Testis (tissue), 2 donors: ENCODE measurements at regions not wholly inside any gene's neighbourhood (a gene's known extent, or its start where the extent isn't known, plus 50 kb on each side); places are given as distances from the start of the nearest gene placed in this dataset.

ENCODE experiments used
- DNase-seq: peaks from one replicate; pipeline ENCODE4 v3.0.0-alpha.2; 2019
- H3K27ac ChIP-seq, 2 donors: fragments of 200-600 bp; sonication (generic); one replicate each; pipeline ENCODE4 v1.5.1; 2019
- H3K27me3 ChIP-seq: fragments of 200-600 bp; sonication (generic); one replicate; pipeline ENCODE4 v1.5.1; 2019
- H3K36me3 ChIP-seq: fragments of 200-600 bp; sonication (generic); one replicate; pipeline ENCODE4 v1.5.1; 2017; ENCODE audit warnings: low read depth; ENCODE audit errors: missing control alignments
- H3K4me1 ChIP-seq: fragments of 200-600 bp; sonication (generic); one replicate; pipeline ENCODE4 v1.5.1; 2019
- H3K4me3 ChIP-seq, 2 donors: fragments of 200-600 bp; sonication (generic); one replicate each; pipeline ENCODE4 v1.5.1; 2017 to 2019
- H3K9me3 ChIP-seq: fragments of 200-600 bp; sonication (generic); one replicate; pipeline ENCODE4 v1.5.1; 2017
- POLR2A ChIP-seq: fragments of 450-650 bp; IDR thresholded peaks from one replicate; pipeline ENCODE4 v1.6.1; 2017; ENCODE audit warnings: antibody characterized with exemption, mild to moderate bottlenecking, moderate library complexity
- WGBS, 2 donors: methylation state at CpG; one replicate each; pipeline ENCODE4 v1.1.5; 2018; 5-methylcytosine and 5-hydroxymethylcytosine counted together
- intact Hi-C: fragments of 100-400 bp; cut with DNase I; formaldehyde crosslinking; loops from one replicate; pipeline ENCODE4 v1.15.1; 2023; ENCODE audit warnings: low total_unique reads
- TF ChIP-seq, protein P1 (sequence below), 3 experiments: fragments of 450-650 bp in 2 of 3; fragments of 200-600 bp in 1 of 3; sonication (generic) in 1 of 3; IDR thresholded peaks; one replicate each; pipeline ENCODE4 v1.5.1; 2016 to 2019; ENCODE audit warnings: antibody characterized with exemption in 3 of 3, mild to moderate bottlenecking in 2 of 3, moderate library complexity in 1 of 3

DNA sequence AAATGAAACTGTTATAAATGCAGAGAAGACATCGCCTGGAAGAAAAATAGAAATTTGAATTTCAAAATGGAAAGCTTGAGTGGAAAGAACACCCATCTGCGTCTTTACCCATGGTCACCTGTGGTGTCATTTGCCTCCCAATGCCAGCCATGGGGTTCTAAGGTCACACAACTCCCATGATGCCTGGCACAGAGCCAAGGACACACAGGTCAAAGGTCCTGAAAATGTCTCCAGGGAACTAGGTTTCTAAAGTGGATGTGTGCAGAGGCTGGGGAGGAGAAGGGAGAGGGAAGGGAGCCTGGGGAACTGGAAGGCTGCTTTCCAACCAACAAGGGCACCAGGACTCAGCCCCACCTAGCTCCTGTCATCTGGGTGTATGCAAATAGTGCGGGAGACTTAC is 724.0 kb upstream of the TMEM132C start:
- DNase-seq: no peak
- Histone ChIP-seq H3K4me1 (no peaks in the 10 kb centered on the region), H3K4me3 (no peak overlapping the region), H3K27ac (no peak overlapping the region), H3K9me3 (no peaks in the 10 kb centered on the region), H3K36me3 (no peaks in the 10 kb centered on the region), H3K27me3 (no peaks in the 10 kb centered on the region)
- 78 to 84% methylated on average over 3 of the region's 3 CpGs for WGBS, 2 donors
- intact Hi-C loops: no loop called here
- no peak for TF ChIP-seq POLR2A
- TF ChIP-seq, protein P1, sequence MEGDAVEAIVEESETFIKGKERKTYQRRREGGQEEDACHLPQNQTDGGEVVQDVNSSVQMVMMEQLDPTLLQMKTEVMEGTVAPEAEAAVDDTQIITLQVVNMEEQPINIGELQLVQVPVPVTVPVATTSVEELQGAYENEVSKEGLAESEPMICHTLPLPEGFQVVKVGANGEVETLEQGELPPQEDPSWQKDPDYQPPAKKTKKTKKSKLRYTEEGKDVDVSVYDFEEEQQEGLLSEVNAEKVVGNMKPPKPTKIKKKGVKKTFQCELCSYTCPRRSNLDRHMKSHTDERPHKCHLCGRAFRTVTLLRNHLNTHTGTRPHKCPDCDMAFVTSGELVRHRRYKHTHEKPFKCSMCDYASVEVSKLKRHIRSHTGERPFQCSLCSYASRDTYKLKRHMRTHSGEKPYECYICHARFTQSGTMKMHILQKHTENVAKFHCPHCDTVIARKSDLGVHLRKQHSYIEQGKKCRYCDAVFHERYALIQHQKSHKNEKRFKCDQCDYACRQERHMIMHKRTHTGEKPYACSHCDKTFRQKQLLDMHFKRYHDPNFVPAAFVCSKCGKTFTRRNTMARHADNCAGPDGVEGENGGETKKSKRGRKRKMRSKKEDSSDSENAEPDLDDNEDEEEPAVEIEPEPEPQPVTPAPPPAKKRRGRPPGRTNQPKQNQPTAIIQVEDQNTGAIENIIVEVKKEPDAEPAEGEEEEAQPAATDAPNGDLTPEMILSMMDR (IDR thresholded peaks at IDR 0.05): no peak

DNA sequence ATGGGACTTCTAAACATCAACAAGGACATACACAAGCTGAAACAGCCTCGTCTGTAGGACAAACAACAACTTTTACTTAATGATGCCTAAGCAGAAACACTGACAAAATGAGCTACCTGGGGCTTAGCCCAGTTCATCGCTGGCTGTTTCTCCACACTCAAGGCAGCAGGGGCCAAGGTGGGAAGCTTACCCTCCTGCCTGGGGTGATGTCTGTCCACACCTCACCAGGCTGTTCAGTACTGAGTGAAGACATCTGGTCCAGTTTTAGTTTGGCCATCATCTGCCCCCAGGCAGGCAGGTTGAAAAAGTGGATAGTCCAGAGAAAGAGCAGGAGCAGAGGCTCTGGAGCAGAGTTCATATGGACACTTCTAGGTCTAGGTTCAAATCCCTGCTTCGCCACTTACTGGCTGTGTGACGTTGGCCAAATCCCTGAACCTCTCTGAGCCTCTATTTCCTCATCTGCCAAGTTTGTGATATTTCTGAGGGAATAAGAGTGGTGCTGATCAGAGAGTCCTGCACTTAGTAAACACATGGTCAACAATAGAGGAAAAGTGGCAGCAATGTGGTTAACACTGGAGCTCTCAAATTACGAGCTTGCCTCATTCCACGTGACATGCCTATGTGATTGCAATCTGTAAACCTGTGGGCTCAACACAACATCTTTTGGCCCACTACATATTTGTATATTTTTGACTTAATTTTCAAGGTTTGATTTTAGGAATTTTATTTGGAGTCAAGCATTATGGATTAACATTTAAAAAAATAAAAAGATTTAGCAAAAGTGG is 720.1 kb upstream of the TMEM132C start:
- Histone ChIP-seq H3K4me1 (no peaks in the 10 kb centered on the region), H3K36me3 (no peaks in the 10 kb centered on the region), H3K27me3 (no peaks in the 10 kb centered on the region), H3K9me3 (no peaks in the 10 kb centered on the region), H3K27ac (no peak overlapping the region), H3K4me3 (no peak overlapping the region)
- intact Hi-C loops: no loop called here
- DNase-seq: no peak
- 87 to 90% methylated on average over 6 of the region's 6 CpGs for WGBS, 2 donors
- TF ChIP-seq, protein P1 (IDR thresholded peaks at IDR 0.05): no peak
- no peak for TF ChIP-seq POLR2A

DNA sequence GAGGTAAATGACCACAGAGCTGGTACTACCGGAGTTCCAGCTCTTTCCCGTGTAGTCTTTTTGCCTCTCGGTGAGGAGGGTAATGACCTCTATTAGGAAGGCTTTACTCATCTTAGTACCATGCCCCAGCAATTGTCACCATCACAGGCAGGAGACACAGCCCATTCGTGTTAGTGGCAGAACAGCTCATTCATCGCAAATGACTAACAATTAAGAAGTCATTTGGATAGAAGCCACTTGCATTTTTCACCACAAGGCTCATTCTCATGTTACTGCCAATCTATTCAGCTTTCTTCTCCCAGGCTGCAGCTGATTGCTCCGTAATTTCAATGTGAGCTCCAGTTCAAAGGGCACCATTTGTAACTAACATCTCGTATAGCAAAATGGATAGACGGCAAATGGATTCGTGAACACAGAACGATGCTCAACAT is 718.8 kb upstream of the TMEM132C start:
- Histone ChIP-seq H3K4me1 (no peaks in the 10 kb centered on the region), H3K9me3 (no peaks in the 10 kb centered on the region), H3K4me3 (no peak overlapping the region), H3K27ac (no peak overlapping the region), H3K36me3 (no peaks in the 10 kb centered on the region), H3K27me3 (no peaks in the 10 kb centered on the region)
- WGBS, 2 donors: 55 to 61% methylated on average over 10 of the region's 10 CpGs
- no peak for TF ChIP-seq POLR2A
- TF ChIP-seq, protein P1 (IDR thresholded peaks at IDR 0.05): no peak
- DNase-seq: no peak
- intact Hi-C loops: no loop called here

DNA sequence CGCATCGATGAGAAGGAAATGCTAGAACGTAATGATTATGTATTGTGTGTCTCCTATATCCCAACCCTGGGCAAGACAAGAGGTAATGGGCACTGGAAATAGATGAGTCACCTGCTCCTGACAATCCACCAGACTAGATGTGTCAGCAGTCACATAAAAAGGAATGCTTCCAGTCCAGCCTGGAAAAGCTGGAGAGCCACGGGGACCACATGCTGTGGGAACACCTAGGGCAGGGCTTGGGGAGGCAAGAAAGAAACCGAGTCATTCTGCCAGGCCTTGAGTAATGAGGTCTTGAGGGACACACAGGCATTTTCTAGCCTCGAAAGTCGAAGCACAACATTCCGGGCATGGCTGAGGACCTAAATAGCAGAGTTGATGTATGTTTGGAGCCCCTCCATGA is 716.7 kb upstream of the TMEM132C start:
- 80 to 82% methylated on average over 8 of the region's 8 CpGs for WGBS, 2 donors
- TF ChIP-seq, protein P1 (IDR thresholded peaks at IDR 0.05): no peak
- TF ChIP-seq POLR2A: no peak
- DNase-seq: no peak
- Histone ChIP-seq H3K27ac (no peak overlapping the region), H3K27me3 (no peaks in the 10 kb centered on the region), H3K9me3 (no peaks in the 10 kb centered on the region), H3K36me3 (no peaks in the 10 kb centered on the region), H3K4me1 (no peaks in the 10 kb centered on the region), H3K4me3 (no peak overlapping the region)
- intact Hi-C loops: no loop called here

DNA sequence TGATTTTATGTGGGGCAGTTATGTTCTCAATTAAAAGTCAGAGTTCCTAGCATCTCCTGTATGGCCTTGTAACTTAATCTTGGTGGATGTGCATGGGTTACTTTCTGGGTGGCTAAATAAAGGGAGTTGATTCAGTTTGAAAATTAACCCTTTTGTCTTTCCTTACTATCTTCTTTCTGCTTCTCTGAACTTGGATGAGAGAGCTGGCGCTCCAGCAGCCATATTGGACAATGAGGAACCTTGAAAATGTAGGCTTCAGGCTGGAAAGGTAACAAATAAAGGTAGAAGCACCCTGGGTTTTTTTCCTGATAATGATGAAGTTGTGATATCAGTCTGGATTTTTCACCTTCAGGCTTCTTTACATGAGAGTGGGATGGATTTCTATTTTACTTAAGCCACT is 714.1 kb upstream of the TMEM132C start:
- no peak for DNase-seq
- Histone ChIP-seq H3K4me3 (no peak overlapping the region), H3K27ac (no peak overlapping the region), H3K27me3 (no peaks in the 10 kb centered on the region), H3K36me3 (no peaks in the 10 kb centered on the region), H3K9me3 (no peaks in the 10 kb centered on the region), H3K4me1 (no peaks in the 10 kb centered on the region)
- WGBS, 2 donors: 36 to 55% methylated on average over 1 of the region's 1 CpG
- no peak for TF ChIP-seq POLR2A
- TF ChIP-seq, protein P1 (IDR thresholded peaks at IDR 0.05): no peak
- intact Hi-C loops: no loop called here
